Right hindlimb (tissue), 1 donor: ENCODE measurements at regions not wholly inside any gene's neighbourhood (a gene's known extent, or its start where the extent isn't known, plus 50 kb on each side); places are given as distances from the start of the nearest gene placed in this dataset.

Experiments used
- DNase-seq: peaks from one replicate; pipeline ENCODE4 v3.0.0-alpha.2; 2018

GRCh38 chr12:98224584-98225221 lies 290.7 kb upstream of the TMPO start:
- no peak for DNase-seq

DNA sequence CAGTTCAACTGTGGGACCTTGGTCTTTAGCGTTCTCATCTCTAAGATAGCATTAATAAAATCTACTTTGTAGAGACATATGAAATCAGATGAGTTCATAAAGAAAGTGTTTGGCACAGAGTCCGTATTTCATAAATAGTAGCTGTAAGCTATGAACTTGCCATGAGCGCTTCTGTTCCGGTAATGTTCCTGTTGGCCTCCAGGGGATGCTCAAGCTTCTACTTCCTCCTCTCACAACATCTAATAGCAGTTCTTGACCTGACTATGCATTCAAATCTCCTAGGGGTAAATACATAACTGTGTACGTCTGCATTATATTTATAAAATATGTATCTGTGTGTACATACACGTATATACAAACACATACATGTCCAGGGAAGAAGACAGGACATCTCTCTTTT lies 288.2 kb upstream of the TMPO start:
- DNase-seq = no peak

- no peak for DNase-seq
These were observed 286.5 kb upstream of the TMPO start for GRCh38 chr12:98228683-98229539.

GRCh38 chr12:98229540-98229924 lies 285.9 kb upstream of the TMPO start:
- no peak for DNase-seq

- DNase-seq = no peak
These were observed 282.5 kb upstream of the TMPO start for GRCh38 chr12:98232753-98233390.

GRCh38 chr12:98235301-98235700 lies 280.1 kb upstream of the TMPO start:
- no peak for DNase-seq

- no peak for DNase-seq
These were observed 276.8 kb upstream of the TMPO start for GRCh38 chr12:98238515-98239130.

GRCh38 chr12:98243190-98243589 lies 272.2 kb upstream of the TMPO start:
- DNase-seq = no peak

- no peak for DNase-seq
These were observed 271.3 kb upstream of the TMPO start for GRCh38 chr12:98244136-98244535.

GRCh38 chr12:98253207-98254037 lies 262.0 kb upstream of the TMPO start:
- DNase-seq = no peak

DNA sequence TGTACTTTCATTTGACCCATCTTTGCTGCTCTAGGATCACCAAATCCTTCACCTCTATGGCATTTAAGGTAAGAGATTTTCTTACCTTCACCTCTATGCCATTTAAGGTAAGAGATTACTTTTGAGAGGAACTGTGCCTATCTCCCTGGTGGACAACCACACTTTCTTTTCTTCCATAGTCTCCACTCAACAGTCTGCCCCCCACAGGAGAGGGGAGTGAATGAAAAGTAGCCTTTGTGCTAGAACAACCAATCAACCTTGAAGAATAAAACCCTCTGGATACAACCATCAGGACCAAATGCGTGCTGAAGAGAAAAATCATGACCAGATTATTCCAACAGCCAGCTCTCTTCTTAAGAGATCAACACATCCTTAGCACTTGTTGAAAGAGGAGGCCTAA lies 258.6 kb upstream of the TMPO start:
- no peak for DNase-seq

- no peak for DNase-seq
These were observed 255.7 kb upstream of the TMPO start for GRCh38 chr12:98259693-98260092.

GRCh38 chr12:98260276-98260675 lies 255.1 kb upstream of the TMPO start:
- DNase-seq = no peak

DNA sequence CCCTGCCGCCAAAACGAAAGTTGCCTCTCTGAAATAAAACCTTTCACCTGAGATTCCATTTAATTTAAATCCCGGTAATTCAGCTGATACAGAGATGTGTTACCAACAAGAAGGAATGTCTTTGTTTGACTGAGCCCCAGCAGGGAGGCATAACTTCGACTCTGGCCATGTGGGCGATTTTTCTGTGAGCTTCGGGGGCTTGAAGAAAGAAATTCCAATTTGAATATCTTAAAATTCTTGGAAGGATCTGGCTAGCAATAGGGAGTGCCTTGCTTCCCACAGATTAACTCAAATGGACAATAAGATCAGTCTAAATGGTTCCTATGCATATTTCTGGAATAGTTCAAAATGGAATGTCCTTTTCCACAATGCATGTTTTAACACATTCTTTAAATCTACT lies 252.5 kb upstream of the TMPO start:
- DNase-seq = no peak

DNA sequence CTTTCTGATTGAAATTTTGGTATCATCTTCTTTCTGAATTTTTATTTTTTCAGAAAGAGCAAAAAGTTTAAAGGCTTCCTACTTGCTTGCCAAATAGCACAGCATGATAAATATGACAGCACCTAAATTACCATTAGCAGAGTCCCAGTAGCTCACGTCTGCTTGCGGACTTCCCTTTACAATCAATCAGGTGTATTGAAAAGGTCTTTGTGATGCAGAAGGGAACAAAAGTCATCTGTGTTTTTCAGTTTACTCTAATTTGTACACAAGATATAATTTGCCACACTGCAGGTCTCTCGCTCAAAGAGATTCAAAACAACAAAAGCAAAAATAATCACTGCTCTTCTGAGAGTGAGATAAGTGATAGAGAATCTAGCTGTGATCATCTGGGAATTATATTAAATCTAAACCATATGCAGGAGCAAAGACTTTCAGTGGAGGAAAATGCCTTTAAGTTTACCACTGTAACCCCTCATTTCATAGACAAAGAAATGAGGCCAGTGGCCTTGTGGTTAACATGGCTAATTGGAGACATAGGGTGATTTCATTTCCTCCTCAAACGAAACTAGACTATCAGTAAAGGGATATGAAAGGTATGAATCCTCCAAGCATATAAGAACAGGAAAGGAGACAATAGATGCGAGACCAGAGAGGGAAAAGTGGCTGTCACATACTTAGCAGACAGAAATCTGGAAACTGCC lies 240.8 kb upstream of the TMPO start:
- DNase-seq = no peak

DNA sequence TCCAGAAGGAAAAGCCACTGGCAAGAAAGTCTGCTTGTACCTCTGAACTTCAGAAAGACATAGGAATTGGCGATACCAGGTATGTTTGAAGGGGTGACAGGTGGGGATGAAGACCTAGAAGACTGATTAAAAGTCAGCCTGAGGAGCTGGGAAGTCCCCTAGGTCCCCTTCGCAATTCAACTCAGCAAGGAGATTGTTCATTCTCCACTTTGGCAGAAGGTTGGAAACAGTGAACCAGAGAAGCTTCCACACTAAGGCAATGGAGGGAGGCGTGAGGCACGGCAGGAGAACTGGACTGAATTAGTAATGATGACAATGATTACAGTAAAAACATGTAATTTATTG lies 240.3 kb upstream of the TMPO start:
- no peak for DNase-seq

- DNase-seq = no peak
These were observed 235.2 kb upstream of the TMPO start for GRCh38 chr12:98280152-98280551.

GRCh38 chr12:98280621-98281020 lies 234.8 kb upstream of the TMPO start:
- DNase-seq = no peak

- DNase-seq = no peak
These were observed 223.6 kb upstream of the TMPO start for GRCh38 chr12:98291828-98292227.

DNA sequence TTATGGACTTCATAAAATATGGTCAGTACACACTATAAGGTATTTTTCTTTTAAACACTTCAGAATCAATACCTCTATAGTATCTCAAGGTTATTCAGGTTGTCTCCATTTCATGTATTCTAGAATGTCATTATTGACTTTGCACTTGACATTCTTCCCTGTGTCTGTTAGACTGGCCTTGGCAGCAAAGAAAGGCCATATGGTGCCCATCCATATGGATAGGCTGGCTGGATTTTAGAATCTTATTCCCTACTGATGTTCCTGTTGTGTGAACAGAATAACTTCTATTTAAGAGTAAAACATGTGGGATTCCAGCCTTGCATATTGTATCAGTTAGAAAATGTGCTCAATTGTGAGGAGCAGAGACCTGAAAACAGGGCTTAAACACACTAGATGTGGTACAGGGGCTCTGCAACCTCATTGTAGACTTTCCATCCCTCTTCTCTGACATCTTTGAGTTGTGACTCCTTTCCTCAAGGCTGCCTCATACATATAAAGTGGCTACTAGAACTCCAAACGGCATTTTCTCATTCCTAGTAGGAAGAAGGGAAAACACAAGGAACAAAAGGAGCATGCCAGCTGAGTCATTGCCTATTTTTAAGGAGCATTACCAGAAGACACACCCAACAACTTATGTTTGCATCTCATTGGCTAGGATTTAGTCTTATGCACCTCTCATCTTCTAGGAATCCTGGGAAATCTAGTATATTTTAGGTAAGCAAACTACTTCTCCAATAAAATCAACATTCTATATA lies 221.2 kb upstream of the TMPO start:
- no peak for DNase-seq

DNA sequence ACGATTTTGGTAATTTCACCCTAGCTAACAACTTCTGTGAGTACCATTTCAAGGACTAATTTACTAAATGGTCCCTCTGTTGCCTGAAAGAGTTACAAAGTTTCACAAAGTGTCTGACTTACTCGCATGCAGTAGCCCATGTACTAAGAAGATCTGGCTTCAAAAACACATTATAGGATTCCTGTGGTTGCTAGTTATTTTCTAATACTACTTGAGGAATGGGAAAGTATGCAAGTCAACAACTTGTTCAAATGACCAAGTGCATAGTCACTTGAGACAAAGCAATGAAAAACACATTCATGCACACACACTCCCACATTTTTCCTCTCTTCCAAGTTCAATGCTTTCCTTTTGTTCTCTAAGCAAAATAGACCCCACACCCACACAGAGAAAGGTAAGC lies 219.7 kb upstream of the TMPO start:
- DNase-seq = no peak
